ENCODE measurements at regions not wholly inside any gene's neighbourhood (a gene's known extent, or its start where the extent isn't known, plus 50 kb on each side); places are given as distances from the start of the nearest gene placed in this dataset.

GRCh38 chr2:30380824-30381223 is 66.2 kb upstream of the LCLAT1 start:
- no peak for TF ChIP-seq CTCF (optimal IDR thresholded peaks at IDR 0.05 in 1 of 3, IDR thresholded peaks at IDR 0.05 in 1 of 3, conservative IDR thresholded peaks at IDR 0.05 in 1 of 3; ENCODE audit: extremely low read depth in 1 of 3, insufficient read depth in 2 of 3, low read length in 3 of 3)
- no peak for TF ChIP-seq EZH2 (IDR thresholded peaks at IDR 0.05; ENCODE audit: low read length)

Measured in keratinocyte (primary cell).